Body of pancreas (tissue), 4 donors: ENCODE measurements at regions not wholly inside any gene's neighbourhood (a gene's known extent, or its start where the extent isn't known, plus 50 kb on each side); places are given as distances from the start of the nearest gene placed in this dataset.

ENCODE experiments used
- POLR2A ChIP-seq, 3 donors: fragments of 450-650 bp; IDR thresholded peaks; one replicate each; pipeline ENCODE4 v1.6.1; 2016; ENCODE audit warnings: antibody characterized with exemption in 3 of 3, mild to moderate bottlenecking in 2 of 3
- TF ChIP-seq, protein P1 (sequence below), 7 experiments: fragments of 450-650 bp in 4 of 7; fragments of 200-600 bp in 3 of 7; sonication (generic) in 3 of 7; IDR thresholded peaks; one replicate each; pipeline ENCODE4 v1.5.1; 2016 to 2019; ENCODE audit warnings: antibody characterized with exemption in 7 of 7

DNA sequence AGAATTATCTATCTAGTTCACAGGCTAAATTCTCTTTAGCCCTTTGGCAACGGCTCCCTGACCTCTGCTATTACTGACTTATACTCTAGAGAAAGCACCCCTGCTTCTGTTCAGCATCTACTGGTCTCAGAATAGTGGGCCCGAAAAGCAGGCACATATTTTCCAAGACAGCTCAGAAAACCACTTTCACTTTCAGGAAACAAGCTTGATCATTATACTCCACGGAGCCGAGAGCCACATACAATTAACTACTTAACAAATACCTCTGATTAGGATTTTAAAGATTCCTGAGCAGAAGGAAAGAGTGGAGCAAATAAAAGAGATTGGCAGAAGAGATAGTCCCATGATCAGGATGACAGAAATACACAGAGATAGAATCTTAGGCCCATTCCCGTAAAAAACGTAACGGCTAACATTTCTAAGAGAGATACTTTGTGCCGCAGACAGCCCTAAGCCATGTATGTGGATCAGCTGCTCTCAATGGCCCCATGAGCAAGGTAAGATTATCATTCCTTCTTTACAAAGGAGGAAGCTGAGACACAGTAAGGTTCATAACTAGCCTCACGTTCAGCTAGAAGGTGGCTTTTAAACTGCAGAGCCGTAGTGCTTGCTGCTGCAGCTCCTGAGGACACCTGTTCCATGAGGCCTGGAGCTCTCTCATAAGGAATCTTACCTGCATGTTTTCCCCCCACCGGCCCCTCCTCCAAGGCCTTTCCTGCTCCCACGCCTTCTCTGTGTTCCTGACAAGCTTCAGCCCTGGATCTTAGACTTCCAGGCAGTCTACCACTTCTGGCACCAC, 227.2 kb downstream of the FOXO1 start:
- TF ChIP-seq, protein P1, sequence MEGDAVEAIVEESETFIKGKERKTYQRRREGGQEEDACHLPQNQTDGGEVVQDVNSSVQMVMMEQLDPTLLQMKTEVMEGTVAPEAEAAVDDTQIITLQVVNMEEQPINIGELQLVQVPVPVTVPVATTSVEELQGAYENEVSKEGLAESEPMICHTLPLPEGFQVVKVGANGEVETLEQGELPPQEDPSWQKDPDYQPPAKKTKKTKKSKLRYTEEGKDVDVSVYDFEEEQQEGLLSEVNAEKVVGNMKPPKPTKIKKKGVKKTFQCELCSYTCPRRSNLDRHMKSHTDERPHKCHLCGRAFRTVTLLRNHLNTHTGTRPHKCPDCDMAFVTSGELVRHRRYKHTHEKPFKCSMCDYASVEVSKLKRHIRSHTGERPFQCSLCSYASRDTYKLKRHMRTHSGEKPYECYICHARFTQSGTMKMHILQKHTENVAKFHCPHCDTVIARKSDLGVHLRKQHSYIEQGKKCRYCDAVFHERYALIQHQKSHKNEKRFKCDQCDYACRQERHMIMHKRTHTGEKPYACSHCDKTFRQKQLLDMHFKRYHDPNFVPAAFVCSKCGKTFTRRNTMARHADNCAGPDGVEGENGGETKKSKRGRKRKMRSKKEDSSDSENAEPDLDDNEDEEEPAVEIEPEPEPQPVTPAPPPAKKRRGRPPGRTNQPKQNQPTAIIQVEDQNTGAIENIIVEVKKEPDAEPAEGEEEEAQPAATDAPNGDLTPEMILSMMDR (IDR thresholded peaks at IDR 0.05) = no peak
- TF ChIP-seq POLR2A (IDR thresholded peaks at IDR 0.05) = peak in 1 of 3 donors; percentile 12
